Transverse colon (tissue), 4 donors: ENCODE measurements at regions not wholly inside any gene's neighbourhood (a gene's known extent, or its start where the extent isn't known, plus 50 kb on each side); places are given as distances from the start of the nearest gene placed in this dataset.

Source experiments
- DNase-seq: peaks from one replicate; pipeline ENCODE4 v3.0.0-alpha.2; 2019
- H3K27ac ChIP-seq, 4 donors: fragments of 200-600 bp; sonication (generic); 2 replicates each; pipeline ENCODE4 v1.5.1; 2016 to 2018; ENCODE audit warnings: inconsistent platforms in 4 of 4
- H3K27me3 ChIP-seq: fragments of 200-600 bp; sonication (generic); 2 replicates; pipeline ENCODE4 v1.5.1; 2017; ENCODE audit warnings: inconsistent platforms
- H3K36me3 ChIP-seq, 4 donors: fragments of 200-600 bp; sonication (generic); 2 replicates each; pipeline ENCODE4 v1.5.1; 2017 to 2019; ENCODE audit warnings: inconsistent platforms in 4 of 4
- H3K4me1 ChIP-seq, 4 donors: fragments of 200-600 bp; sonication (generic); 2 replicates each; pipeline ENCODE4 v1.5.1; 2017 to 2020; ENCODE audit warnings: inconsistent platforms in 4 of 4
- H3K4me3 ChIP-seq, 4 donors: fragments of 200-600 bp; sonication (generic); 1 replicate in 1 of 4; 2 replicates in 3 of 4; pipeline versions ENCODE4 v1.5.1 to v1.6.1; 2017 to 2019; ENCODE audit warnings: inconsistent platforms in 4 of 4
- H3K9me3 ChIP-seq, 2 donors: fragments of 200-600 bp; sonication (generic); 2 replicates each; pipeline ENCODE4 v1.5.1; 2017 to 2019; ENCODE audit warnings: inconsistent platforms in 2 of 2
- EP300 ChIP-seq: sonication (generic); formaldehyde crosslinking; IDR thresholded peaks from one replicate; pipeline ENCODE4 v1.6.1; 2017; ENCODE audit warnings: antibody characterized with exemption, low read depth
- POLR2A ChIP-seq: fragments of 450-650 bp; IDR thresholded peaks from one replicate; pipeline ENCODE4 v1.6.1; 2016; ENCODE audit warnings: antibody characterized with exemption, mild to moderate bottlenecking, moderate library complexity
- POLR2AphosphoS5 ChIP-seq, 3 donors: sonication (generic); formaldehyde crosslinking; IDR thresholded peaks; one replicate each; pipeline ENCODE4 v1.6.1; 2016; ENCODE audit warnings: antibody characterized with exemption in 3 of 3
- WGBS, 2 donors: methylation state at CpG; one replicate each; pipeline ENCODE4 v1.1.5; 2018; ENCODE audit warnings: low coverage in 1 of 2; 5-methylcytosine and 5-hydroxymethylcytosine counted together
- in situ Hi-C, 4 donors: fragments of 200-750 bp; cut with MboI; loops; one replicate each; pipeline versions ENCODE4 v1.15.0 to v1.15.1; 2017; ENCODE audit warnings: low sequenced_read_pairs in 3 of 4, low pct_ligation_motif_present in 1 of 4, low pct_unique_long_range_greater_than_20kb in 1 of 4
- intact Hi-C: fragments of 100-400 bp; cut with DNase I; formaldehyde crosslinking; loops from one replicate; pipeline ENCODE4 v1.15.1; 2023; ENCODE audit warnings: low total_unique reads
- TF ChIP-seq, protein P1 (sequence below), 5 experiments: fragments of 200-600 bp in 3 of 5; fragments of 450-650 bp in 2 of 5; sonication (generic) in 3 of 5; IDR thresholded peaks; 1 replicate in 2 of 5; 2 replicates in 3 of 5; pipeline ENCODE4 v1.5.1; 2016 to 2017; ENCODE audit warnings: antibody characterized with exemption in 5 of 5, inconsistent platforms in 3 of 5, mild to moderate bottlenecking in 2 of 5, moderate library complexity in 1 of 5

DNA sequence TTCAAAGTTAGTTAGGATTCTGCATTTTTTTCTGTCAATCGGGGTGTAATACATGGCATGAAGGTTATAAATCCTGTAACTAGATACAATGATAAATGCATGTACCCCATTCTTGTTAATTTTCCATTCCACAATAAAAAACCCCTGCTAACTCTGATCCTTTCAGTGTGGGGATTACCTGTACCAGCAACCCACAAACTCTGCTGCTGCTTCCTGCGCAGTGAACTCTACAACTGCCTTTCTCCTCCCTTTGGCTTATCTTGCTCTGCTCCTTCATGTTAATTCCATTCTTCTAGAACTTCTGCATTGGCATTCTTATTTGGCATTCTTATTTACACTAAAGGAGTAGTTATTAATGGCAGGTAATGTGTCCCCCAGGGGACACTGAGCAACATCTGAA lies 273.1 kb downstream of the KLF12 start:
- no peak for DNase-seq
- H3K9me3 ChIP-seq: no peaks in the 10 kb centered on the region
- intact Hi-C loops (no loop called here), in situ Hi-C loops (no loop called here)
- H3K36me3 ChIP-seq: no peaks in the 10 kb centered on the region
- no peak overlapping the region for H3K4me3 ChIP-seq
- WGBS, 2 donors: 89 to 100% methylated on average over 2 of the region's 2 CpGs
- H3K27me3 ChIP-seq: no peaks in the 10 kb centered on the region
- TF ChIP-seq, protein P1, sequence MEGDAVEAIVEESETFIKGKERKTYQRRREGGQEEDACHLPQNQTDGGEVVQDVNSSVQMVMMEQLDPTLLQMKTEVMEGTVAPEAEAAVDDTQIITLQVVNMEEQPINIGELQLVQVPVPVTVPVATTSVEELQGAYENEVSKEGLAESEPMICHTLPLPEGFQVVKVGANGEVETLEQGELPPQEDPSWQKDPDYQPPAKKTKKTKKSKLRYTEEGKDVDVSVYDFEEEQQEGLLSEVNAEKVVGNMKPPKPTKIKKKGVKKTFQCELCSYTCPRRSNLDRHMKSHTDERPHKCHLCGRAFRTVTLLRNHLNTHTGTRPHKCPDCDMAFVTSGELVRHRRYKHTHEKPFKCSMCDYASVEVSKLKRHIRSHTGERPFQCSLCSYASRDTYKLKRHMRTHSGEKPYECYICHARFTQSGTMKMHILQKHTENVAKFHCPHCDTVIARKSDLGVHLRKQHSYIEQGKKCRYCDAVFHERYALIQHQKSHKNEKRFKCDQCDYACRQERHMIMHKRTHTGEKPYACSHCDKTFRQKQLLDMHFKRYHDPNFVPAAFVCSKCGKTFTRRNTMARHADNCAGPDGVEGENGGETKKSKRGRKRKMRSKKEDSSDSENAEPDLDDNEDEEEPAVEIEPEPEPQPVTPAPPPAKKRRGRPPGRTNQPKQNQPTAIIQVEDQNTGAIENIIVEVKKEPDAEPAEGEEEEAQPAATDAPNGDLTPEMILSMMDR (IDR thresholded peaks at IDR 0.05): no peak
- TF ChIP-seq POLR2A: no peak
- no peak for TF ChIP-seq POLR2AphosphoS5 (IDR thresholded peaks at IDR 0.05)
- TF ChIP-seq EP300: no peak
- H3K27ac ChIP-seq: no peak overlapping the region
- no peaks in the 10 kb centered on the region for H3K4me1 ChIP-seq

DNA sequence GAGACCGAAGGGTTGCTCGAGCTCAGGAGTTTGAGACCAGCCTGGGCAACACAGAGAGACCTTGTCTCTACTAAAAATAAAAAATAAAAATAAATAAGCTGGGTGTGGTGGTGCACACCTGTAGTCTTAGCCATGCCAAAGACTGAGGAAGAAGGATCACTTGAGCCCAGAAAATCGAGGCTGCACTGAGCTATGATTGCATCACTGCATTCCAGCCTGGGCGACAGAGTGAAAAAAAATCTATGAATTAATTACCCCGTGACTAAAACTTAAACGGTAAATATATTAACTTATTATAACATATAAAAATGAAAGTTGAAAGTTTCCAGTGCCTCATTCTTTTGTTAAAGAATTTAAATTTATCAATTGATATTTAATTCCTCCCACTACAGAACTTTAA lies 273.7 kb downstream of the KLF12 start:
- DNase-seq: no peak
- TF ChIP-seq, protein P1 (IDR thresholded peaks at IDR 0.05): no peak
- TF ChIP-seq EP300: no peak
- no peak for TF ChIP-seq POLR2AphosphoS5 (IDR thresholded peaks at IDR 0.05)
- no peak for TF ChIP-seq POLR2A
- H3K4me3 ChIP-seq: no peak overlapping the region
- H3K4me1 ChIP-seq: no peaks in the 10 kb centered on the region
- WGBS, 2 donors: 78 to 79% methylated on average over 5 to 6 of the region's 6 CpGs
- intact Hi-C loops: no loop called here
- in situ Hi-C loops: no loop called here
- H3K9me3 ChIP-seq: no peaks in the 10 kb centered on the region
- no peaks in the 10 kb centered on the region for H3K36me3 ChIP-seq
- H3K27ac ChIP-seq: no peak overlapping the region
- H3K27me3 ChIP-seq: no peaks in the 10 kb centered on the region

DNA sequence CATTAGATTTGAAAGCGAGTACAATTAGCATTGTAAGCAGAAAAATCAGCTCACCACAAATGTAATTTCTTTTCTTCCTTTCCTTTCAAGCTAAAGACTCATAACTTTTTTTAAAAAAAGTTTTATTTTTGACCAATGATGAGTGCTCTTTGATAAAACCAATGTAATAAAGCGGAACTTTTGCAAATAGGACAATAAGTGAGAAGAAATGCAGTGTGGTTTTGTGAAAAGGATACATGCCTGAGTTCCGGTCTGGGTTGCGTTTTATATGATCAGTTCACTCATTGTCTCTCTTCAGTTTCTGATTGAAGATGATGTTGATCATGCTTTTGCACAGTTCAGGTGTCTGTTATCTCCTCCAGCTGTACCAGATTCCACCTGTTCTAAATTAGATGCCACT lies 274.4 kb downstream of the KLF12 start:
- no peaks in the 10 kb centered on the region for H3K27me3 ChIP-seq
- DNase-seq: no peak
- in situ Hi-C loops (no loop called here), intact Hi-C loops (no loop called here)
- H3K36me3 ChIP-seq: no peaks in the 10 kb centered on the region
- WGBS, 2 donors: 71% methylated on average over 4 of the region's 4 CpGs
- H3K4me3 ChIP-seq: no peak overlapping the region
- TF ChIP-seq POLR2A (no peak), POLR2AphosphoS5 (IDR thresholded peaks at IDR 0.05) (no peak), EP300 (no peak)
- TF ChIP-seq, protein P1 (IDR thresholded peaks at IDR 0.05): no peak
- H3K4me1 ChIP-seq: no peaks in the 10 kb centered on the region
- no peak overlapping the region for H3K27ac ChIP-seq
- no peaks in the 10 kb centered on the region for H3K9me3 ChIP-seq

DNA sequence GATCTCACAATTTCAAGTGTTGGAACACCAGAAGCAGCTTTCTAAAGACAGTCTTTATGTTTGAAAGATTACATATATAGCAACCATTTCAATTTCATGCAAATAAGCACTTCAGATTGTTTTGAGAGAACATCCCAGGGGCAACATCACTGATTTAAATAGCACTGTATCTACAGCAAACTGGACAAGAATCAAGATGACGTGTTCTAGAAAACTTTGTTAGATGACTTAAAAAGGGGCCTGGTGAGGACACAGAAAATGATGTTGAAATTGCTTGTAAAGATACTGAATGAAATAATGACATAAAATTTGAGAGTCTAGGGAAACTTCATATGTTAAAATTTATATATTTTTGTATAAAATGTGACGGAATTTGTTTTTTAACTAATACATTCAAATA lies 277.1 kb downstream of the KLF12 start:
- H3K4me1 ChIP-seq: no peaks in the 10 kb centered on the region
- DNase-seq: no peak

More for the DNA sequence above, 277.1 kb downstream of the KLF12 start:
- Histone ChIP-seq H3K9me3 (no peaks in the 10 kb centered on the region), H3K27me3 (no peaks in the 10 kb centered on the region), H3K27ac (no peak overlapping the region), H3K36me3 (no peaks in the 10 kb centered on the region), H3K4me3 (no peak overlapping the region)
- in situ Hi-C loops: no loop called here
- intact Hi-C loops: no loop called here
- no peak for TF ChIP-seq POLR2AphosphoS5 (IDR thresholded peaks at IDR 0.05)
- TF ChIP-seq, protein P1 (IDR thresholded peaks at IDR 0.05): no peak
- no peak for TF ChIP-seq EP300
- no peak for TF ChIP-seq POLR2A
- WGBS, 2 donors: 94 to 96% methylated on average over 2 of the region's 2 CpGs
